Liver (tissue), 2 donors: ENCODE measurements at regions not wholly inside any gene's neighbourhood (a gene's known extent, or its start where the extent isn't known, plus 50 kb on each side); places are given as distances from the start of the nearest gene placed in this dataset.

ENCODE experiments used
- YY1 ChIP-seq: IDR thresholded peaks from 2 replicates; pipeline ENCODE4 v1.6.1; 2016; ENCODE audit warnings: antibody characterized with exemption, mild to moderate bottlenecking
- TF ChIP-seq, protein P1 (sequence below): fragments of 150-350 bp; IDR thresholded peaks from 2 replicates; pipeline ENCODE4 v1.5.1; 2017; ENCODE audit warnings: improper control_type of control experiment, low read depth, low read length; ENCODE audit not compliant: missing input control
- donor health status: healthy.

DNA sequence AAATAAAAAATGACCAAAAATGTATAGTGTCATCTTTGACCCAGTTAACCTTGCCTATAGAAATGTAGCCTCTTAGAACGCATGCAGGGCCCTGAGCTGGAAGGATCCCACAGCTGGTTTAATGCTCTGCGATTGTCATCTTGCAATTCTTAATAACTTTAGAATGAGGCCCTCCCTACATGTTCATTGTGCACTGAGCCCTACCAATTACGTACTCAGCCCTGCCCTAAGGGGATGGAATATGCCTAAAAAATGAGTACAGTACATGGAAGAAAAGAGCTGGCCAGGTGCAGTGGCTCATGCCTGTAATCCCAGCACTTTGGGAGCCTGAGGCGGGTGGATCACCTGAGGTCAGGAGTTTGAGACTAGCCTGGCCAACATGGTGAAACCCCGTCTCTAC lies 57.8 kb upstream of the BCAR3 start:
- TF ChIP-seq, protein P1, sequence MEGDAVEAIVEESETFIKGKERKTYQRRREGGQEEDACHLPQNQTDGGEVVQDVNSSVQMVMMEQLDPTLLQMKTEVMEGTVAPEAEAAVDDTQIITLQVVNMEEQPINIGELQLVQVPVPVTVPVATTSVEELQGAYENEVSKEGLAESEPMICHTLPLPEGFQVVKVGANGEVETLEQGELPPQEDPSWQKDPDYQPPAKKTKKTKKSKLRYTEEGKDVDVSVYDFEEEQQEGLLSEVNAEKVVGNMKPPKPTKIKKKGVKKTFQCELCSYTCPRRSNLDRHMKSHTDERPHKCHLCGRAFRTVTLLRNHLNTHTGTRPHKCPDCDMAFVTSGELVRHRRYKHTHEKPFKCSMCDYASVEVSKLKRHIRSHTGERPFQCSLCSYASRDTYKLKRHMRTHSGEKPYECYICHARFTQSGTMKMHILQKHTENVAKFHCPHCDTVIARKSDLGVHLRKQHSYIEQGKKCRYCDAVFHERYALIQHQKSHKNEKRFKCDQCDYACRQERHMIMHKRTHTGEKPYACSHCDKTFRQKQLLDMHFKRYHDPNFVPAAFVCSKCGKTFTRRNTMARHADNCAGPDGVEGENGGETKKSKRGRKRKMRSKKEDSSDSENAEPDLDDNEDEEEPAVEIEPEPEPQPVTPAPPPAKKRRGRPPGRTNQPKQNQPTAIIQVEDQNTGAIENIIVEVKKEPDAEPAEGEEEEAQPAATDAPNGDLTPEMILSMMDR: no peak
- no peak for TF ChIP-seq YY1
